Breast epithelium (tissue), 3 donors: ENCODE measurements at regions not wholly inside any gene's neighbourhood (a gene's known extent, or its start where the extent isn't known, plus 50 kb on each side); places are given as distances from the start of the nearest gene placed in this dataset.

Source experiments
- CTCF ChIP-seq, 3 donors: fragments of 450-650 bp; IDR thresholded peaks; one replicate each; pipeline ENCODE4 v1.5.1; 2016 to 2017; ENCODE audit warnings: antibody characterized with exemption in 3 of 3, mild to moderate bottlenecking in 3 of 3, moderate library complexity in 3 of 3
- POLR2A ChIP-seq: fragments of 450-650 bp; IDR thresholded peaks from one replicate; pipeline ENCODE4 v1.6.1; 2016; ENCODE audit warnings: antibody characterized with exemption, mild to moderate bottlenecking, moderate library complexity
- POLR2AphosphoS5 ChIP-seq, 3 donors: sonication (generic); formaldehyde crosslinking; IDR thresholded peaks; one replicate each; pipeline ENCODE4 v1.6.1; 2017; ENCODE audit warnings: antibody characterized with exemption in 3 of 3

DNA sequence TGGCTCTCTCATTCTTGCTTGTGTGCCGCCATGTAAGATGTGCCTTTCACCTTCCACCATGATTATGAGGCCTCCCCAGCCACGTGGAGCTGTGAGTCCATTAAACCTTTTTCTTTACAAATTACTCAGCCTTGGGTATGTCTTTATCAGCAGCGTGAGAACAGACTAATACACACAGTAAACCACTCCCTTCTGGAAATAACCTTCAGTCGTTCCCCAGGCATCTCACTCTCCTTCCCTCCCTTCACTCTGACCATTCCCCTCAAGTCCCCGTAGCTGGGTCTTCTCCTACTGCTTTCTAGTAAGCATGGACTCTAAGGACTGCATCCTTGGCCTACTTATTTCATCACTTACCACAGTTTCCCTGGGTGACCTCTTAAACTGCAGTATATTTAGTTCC lies 493.9 kb downstream of the CCDC171 start:
- no peak for TF ChIP-seq POLR2A
- TF ChIP-seq CTCF (IDR thresholded peaks at IDR 0.05), result no peak
- no peak for TF ChIP-seq POLR2AphosphoS5 (IDR thresholded peaks at IDR 0.05)
